ENCODE measurements at regions not wholly inside any gene's neighbourhood (a gene's known extent, or its start where the extent isn't known, plus 50 kb on each side); places are given as distances from the start of the nearest gene placed in this dataset.

DNA sequence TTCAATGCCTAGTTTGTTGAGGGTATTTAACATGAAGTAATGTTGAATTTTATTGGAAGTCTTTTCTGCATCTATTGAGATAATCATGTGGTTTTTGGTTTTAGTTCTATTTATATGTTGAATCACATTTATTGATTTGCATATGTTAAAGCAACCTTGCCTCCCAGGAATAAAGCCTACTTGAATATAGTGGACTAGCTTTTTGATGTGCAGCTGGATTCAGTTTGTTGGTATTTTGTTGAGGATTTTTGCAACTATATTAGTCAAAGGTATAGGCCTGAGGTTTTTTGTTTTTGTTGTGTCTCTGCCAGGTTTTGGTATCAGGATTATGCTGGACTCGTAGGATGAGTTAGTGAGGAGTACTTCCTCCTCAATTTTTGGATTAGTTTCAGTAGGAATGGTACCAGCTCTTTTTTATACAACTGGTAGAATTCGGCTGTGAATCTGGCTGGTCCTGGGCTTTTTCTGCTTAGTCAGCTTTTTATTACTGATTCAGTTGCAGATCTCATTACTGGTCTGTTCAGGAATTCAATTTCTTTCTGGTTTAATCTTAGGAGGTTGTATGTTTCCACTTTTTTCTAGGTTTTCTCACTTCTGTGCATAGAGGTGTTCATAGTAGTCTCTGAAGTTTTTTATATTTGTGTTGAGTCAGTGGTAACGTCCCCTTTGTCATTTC lies 209.8 kb upstream of the RBMS3 start:
- no peaks in the 10 kb centered on the region for H3K4me1 ChIP-seq (replicated peaks)
- H3K36me3 ChIP-seq = no peaks in the 10 kb centered on the region
- no peaks in the 10 kb centered on the region for H3K9me3 ChIP-seq (replicated peaks)
- no peak overlapping the region for H3K4me3 ChIP-seq
- no peak overlapping the region for H3K27ac ChIP-seq
- no peaks in the 10 kb centered on the region for H3K27me3 ChIP-seq (replicated peaks)
- DNase-seq (ENCODE audit: low read depth in 1 of 2, low spot score in 2 of 2) = no peak

DNA sequence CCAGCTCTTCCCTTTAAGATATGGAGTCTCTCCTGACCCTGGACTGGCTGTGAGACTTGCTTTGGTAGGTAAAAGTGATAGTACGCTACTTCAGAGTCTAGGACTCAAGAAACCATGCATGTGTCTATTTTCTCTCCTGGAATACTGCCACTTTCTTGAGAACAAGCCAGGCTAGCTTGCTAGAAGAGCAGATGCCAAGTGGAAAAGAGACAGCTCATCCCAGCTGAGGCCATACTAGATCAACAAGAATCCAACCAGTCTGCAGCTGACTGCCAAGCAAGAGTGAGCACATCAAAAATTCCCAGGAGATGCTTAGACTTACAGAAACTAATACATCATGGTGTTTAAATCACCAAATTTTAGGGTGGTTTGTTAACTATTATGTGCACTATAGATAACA lies 208.3 kb upstream of the RBMS3 start:
- no peaks in the 10 kb centered on the region for H3K27me3 ChIP-seq (replicated peaks)
- no peaks in the 10 kb centered on the region for H3K9me3 ChIP-seq (replicated peaks)
- no peaks in the 10 kb centered on the region for H3K36me3 ChIP-seq
- no peak for DNase-seq (ENCODE audit: low read depth in 1 of 2, low spot score in 2 of 2)
- no peak overlapping the region for H3K27ac ChIP-seq
- no peak overlapping the region for H3K4me3 ChIP-seq
- no peaks in the 10 kb centered on the region for H3K4me1 ChIP-seq (replicated peaks)

DNA sequence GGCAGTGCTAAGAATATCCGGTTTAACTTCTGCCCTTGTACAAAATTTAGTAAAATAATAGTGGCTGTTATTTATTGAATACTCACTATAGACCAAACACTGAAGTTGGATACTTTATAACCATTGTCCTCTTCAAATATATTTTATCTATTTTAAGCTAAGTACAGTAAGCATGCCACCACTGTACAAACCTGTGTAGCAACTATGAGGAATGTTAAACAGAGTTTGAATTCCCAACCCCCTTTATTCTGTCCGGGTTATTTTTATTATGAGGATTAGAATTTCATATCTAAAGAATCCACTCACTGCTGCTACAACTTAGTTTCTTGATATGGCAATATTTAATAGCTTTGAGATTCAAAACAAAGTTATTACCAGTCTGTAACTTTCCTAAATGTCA lies 203.5 kb upstream of the RBMS3 start:
- Histone ChIP-seq H3K27me3 (replicated peaks) (no peaks in the 10 kb centered on the region), H3K9me3 (replicated peaks) (no peaks in the 10 kb centered on the region), H3K4me3 (no peak overlapping the region), H3K36me3 (no peaks in the 10 kb centered on the region), H3K27ac (no peak overlapping the region), H3K4me1 (replicated peaks) (no peaks in the 10 kb centered on the region)
- no peak for DNase-seq (ENCODE audit: low read depth in 1 of 2, low spot score in 2 of 2)

DNA sequence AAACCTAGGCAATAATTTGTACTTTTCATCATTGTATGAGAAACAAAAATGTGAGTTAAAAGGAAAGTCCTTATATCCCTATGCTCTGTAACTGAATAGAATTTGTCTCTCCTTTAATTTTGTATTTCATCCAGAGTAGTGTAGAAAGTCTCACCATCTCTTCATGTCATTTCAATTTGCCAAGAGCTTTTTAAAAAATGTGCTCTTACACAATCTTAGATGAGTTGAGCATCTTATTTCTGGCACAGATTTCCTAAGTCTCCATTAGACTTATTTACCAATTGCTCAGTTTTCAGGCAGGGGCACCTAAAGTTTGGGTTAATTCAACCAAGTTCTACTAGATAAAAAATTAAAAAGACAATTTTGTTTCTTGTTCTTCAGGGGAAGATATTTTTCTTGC lies 201.5 kb upstream of the RBMS3 start:
- Histone ChIP-seq H3K4me1 (replicated peaks) (no peaks in the 10 kb centered on the region), H3K27ac (no peak overlapping the region), H3K9me3 (replicated peaks) (no peaks in the 10 kb centered on the region), H3K4me3 (no peak overlapping the region), H3K36me3 (no peaks in the 10 kb centered on the region), H3K27me3 (replicated peaks) (no peaks in the 10 kb centered on the region)
- DNase-seq (ENCODE audit: low read depth in 1 of 2, low spot score in 2 of 2) = no peak

DNA sequence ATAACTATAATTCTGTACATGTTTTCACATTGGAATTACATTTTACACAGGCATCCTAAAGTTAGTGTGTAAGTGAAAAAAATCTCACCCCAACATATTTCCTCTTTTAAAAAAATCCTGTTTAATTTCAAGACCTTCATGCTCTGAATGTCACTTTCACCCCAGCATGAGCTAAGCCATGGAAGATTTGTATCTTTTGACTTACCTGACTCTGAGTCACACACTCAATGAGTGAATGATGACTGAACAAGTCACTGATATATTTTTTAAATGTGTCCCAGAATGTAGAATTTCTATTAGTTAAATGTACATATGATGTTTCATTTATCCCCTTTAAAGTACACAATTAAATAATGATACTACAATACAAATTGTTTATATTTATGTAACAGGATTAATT lies 199.9 kb upstream of the RBMS3 start:
- Histone ChIP-seq H3K36me3 (no peaks in the 10 kb centered on the region), H3K4me1 (replicated peaks) (no peaks in the 10 kb centered on the region), H3K27me3 (replicated peaks) (no peaks in the 10 kb centered on the region), H3K4me3 (no peak overlapping the region), H3K9me3 (replicated peaks) (no peaks in the 10 kb centered on the region), H3K27ac (no peak overlapping the region)
- no peak for DNase-seq (ENCODE audit: low read depth in 1 of 2, low spot score in 2 of 2)

DNA sequence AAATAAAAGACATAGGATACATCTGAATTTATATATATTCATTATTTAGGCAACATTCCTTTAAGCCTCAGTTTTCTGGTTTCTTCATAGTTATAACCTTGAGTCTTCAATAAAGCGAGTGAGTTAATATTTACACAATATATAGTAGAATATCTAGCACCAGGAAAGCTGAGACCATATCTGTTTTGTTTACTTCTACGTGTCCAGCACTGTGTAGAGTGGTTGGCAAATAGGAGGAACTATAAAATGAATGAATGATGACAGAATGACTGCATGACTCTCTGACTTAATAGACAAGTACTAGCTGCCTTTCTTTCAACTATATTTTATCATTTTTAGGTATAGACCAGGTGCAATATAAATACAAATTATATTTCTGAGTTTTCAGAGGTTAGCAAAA lies 197.8 kb upstream of the RBMS3 start:
- Histone ChIP-seq H3K9me3 (replicated peaks) (no peaks in the 10 kb centered on the region), H3K36me3 (no peaks in the 10 kb centered on the region), H3K4me1 (replicated peaks) (no peaks in the 10 kb centered on the region), H3K27me3 (replicated peaks) (no peaks in the 10 kb centered on the region), H3K27ac (no peak overlapping the region), H3K4me3 (no peak overlapping the region)
- no peak for DNase-seq (ENCODE audit: low read depth in 1 of 2, low spot score in 2 of 2)

DNA sequence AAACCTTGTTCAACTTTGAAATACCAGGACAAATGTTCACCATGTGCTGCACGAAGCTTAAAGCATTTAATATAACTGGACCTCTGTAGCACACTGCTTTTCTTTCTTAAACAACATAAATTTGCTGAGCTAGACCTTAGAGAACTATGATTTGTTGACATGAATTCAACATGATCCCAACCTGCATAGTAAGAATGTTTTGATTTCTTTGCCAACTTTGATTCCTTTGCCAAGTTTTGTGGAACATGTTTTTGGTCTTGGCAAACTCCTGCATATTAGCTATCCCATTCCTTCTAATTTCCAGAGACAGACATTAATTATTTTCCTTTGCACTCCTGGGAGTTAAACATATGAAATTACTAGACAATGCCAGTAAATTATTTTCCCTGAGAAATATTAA lies 197.2 kb upstream of the RBMS3 start:
- no peaks in the 10 kb centered on the region for H3K36me3 ChIP-seq
- no peak for DNase-seq (ENCODE audit: low read depth in 1 of 2, low spot score in 2 of 2)
- H3K27me3 ChIP-seq (replicated peaks) = no peaks in the 10 kb centered on the region
- no peak overlapping the region for H3K27ac ChIP-seq
- H3K9me3 ChIP-seq (replicated peaks) = no peaks in the 10 kb centered on the region
- no peaks in the 10 kb centered on the region for H3K4me1 ChIP-seq (replicated peaks)
- H3K4me3 ChIP-seq = no peak overlapping the region

DNA sequence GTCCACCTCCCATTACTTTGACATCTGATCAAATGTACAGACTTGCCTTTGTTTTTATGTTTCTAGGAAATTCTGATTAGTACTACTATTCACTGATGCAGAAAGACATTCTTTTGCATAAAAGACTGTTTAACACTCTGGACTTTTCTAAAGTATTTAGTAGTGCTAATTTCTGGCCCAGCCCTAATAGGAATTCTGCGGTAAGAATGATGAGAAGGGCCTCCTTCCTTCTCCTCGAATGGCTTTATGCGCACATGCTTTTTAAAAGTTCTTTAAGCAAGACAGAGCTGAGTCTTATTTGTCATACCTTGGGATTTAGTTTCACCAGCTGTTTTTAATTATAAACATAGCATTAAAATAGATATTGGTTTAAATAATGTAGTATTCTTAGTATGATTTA lies 192.3 kb upstream of the RBMS3 start:
- Histone ChIP-seq H3K27ac (no peak overlapping the region), H3K4me1 (replicated peaks) (no peaks in the 10 kb centered on the region), H3K4me3 (no peak overlapping the region), H3K27me3 (replicated peaks) (no peaks in the 10 kb centered on the region), H3K9me3 (replicated peaks) (no peaks in the 10 kb centered on the region), H3K36me3 (no peaks in the 10 kb centered on the region)
- no peak for DNase-seq (ENCODE audit: low read depth in 1 of 2, low spot score in 2 of 2)

DNA sequence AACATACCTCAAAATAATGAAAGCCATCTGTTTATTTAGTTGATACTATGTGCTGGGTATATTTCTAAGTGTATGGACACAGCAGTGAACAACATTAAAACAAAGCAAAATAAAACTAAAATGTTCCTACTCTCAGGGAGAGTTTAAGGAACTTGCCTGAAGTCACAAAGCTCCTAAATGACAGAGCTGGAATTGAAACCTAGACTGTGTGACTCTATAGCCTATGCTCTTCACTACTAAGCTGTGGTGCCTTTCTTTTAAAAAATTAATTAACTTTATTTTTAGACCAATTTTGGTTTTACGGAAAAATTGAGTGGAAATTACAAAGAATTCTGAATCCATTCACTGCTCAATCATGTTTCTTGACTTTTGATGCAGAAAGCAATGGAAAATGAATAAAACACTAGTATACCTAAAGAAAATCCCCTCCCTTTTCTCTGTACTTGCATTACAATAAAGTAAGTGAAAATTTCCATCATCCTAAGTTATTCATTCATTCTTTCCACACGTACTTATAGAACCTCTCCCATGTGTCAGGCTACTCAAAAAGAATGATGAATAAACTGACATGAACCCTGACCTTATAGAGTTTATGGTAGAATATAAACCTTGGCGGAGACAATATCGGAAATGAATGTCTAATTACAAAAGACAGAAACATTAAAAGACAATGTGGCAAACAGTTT lies 189.8 kb upstream of the RBMS3 start:
- Histone ChIP-seq H3K27me3 (replicated peaks) (no peaks in the 10 kb centered on the region), H3K9me3 (replicated peaks) (no peaks in the 10 kb centered on the region), H3K27ac (no peak overlapping the region), H3K4me1 (replicated peaks) (no peaks in the 10 kb centered on the region), H3K36me3 (no peaks in the 10 kb centered on the region), H3K4me3 (no peak overlapping the region)
- no peak for DNase-seq (ENCODE audit: low read depth in 1 of 2, low spot score in 2 of 2)

DNA sequence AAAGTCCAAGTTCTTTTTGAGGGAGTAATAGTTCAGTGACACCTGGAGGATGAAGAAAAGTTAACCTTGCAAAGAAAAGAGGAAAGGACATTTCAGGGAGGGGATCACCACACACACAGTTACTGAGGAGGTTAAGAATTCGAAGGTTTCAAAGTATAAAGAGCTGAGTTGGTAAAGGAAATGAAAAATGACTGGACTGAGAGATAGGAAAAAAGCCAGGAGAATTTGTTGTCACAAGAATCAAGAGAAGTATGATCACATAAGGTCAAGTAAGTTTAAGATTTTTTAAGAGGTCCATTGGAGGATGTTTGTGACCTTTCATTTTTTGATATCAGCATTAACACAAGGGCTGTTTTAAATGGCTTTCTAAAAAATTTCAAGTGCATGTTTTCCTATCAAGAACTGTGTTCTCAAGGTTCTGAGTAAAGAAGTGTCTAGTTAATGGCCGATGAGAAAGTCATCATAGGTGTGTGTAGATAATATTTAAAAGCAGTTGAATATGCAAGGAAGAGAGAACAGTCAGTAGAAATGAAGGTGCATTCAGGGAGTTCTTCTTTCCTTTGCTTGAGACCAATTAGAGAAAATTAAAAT lies 189.2 kb upstream of the RBMS3 start:
- Histone ChIP-seq H3K4me3 (no peak overlapping the region), H3K9me3 (replicated peaks) (no peaks in the 10 kb centered on the region), H3K27ac (no peak overlapping the region), H3K4me1 (replicated peaks) (no peaks in the 10 kb centered on the region), H3K36me3 (no peaks in the 10 kb centered on the region), H3K27me3 (replicated peaks) (no peaks in the 10 kb centered on the region)
- no peak for DNase-seq (ENCODE audit: low read depth in 1 of 2, low spot score in 2 of 2)

DNA sequence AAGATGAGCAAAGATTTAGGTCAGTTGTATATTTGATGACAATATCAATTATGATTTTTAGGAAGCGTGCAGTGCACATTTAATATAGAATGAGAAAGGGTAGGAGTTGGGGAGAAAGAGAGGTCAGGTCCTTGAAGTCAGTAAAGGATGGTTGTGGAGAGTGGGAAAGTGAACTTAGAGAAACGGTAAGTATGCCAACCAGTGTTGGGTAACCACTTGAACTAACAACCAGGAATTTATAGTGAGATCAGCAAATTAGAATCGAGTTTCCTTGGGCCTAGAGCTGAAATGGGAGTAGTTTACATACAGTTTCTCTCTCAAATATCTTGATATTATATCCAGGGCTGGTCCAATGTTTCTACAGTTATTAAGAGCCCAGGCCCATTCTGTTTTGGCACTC lies 188.5 kb upstream of the RBMS3 start:
- Histone ChIP-seq H3K9me3 (replicated peaks) (no peaks in the 10 kb centered on the region), H3K27ac (no peak overlapping the region), H3K4me1 (replicated peaks) (no peaks in the 10 kb centered on the region), H3K36me3 (no peaks in the 10 kb centered on the region), H3K27me3 (replicated peaks) (no peaks in the 10 kb centered on the region), H3K4me3 (no peak overlapping the region)
- DNase-seq (ENCODE audit: low read depth in 1 of 2, low spot score in 2 of 2) = no peak

DNA sequence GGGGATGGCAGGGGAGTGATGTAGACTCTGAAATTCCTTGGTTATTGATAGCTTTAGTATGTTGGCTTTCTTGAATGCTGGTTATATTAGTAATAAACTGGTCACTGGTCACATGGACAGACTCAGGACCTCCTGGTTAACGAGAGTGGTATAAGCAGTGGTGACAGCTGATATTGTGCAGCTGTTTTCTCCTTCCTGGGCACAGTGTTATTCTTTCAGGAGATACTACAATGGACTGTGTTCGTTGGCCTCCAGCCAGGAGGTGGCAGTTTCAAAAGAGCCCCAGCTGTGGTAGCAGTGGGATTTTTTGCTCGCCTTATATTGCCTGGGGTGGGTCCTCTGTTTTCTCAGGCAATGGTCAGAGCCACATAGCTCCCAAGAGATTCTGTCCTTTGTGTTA lies 181.6 kb upstream of the RBMS3 start:
- H3K36me3 ChIP-seq = no peaks in the 10 kb centered on the region
- peaks cover 6% of the 10 kb centered on the region; the same call in 1 of the 2 replicates for H3K4me1 ChIP-seq (replicated peaks)
- DNase-seq (ENCODE audit: low read depth in 1 of 2, low spot score in 2 of 2) = no peak
- no peak overlapping the region for H3K27ac ChIP-seq
- no peaks in the 10 kb centered on the region for H3K9me3 ChIP-seq (replicated peaks)
- H3K27me3 ChIP-seq (replicated peaks) = no peaks in the 10 kb centered on the region
- no peak overlapping the region for H3K4me3 ChIP-seq

DNA sequence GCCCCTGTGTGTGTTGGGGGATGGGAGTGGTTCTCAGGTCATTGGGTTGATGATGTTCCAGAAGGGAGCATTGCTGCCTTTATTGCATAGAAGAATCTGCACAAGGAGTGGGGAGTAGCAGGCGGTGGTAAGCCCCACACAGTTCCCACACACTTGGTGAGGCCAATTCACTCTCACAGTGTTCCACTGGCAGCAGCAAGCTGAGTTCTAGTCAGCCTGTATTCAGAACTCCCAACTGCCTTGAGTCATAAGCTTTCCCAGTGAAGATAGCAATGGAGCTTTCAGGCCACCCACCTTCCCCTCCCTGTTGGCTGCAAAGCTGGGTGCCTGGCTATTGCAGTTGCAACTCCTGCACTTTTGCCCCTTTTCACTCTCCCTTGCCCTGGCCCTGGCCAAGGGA lies 181.1 kb upstream of the RBMS3 start:
- Histone ChIP-seq H3K4me1 (replicated peaks) (peaks cover 6% of the 10 kb centered on the region; the same call in 1 of the 2 replicates), H3K27ac (no peak overlapping the region), H3K9me3 (replicated peaks) (no peaks in the 10 kb centered on the region), H3K36me3 (no peaks in the 10 kb centered on the region), H3K27me3 (replicated peaks) (no peaks in the 10 kb centered on the region), H3K4me3 (no peak overlapping the region)
- DNase-seq (ENCODE audit: low read depth in 1 of 2, low spot score in 2 of 2) = no peak

DNA sequence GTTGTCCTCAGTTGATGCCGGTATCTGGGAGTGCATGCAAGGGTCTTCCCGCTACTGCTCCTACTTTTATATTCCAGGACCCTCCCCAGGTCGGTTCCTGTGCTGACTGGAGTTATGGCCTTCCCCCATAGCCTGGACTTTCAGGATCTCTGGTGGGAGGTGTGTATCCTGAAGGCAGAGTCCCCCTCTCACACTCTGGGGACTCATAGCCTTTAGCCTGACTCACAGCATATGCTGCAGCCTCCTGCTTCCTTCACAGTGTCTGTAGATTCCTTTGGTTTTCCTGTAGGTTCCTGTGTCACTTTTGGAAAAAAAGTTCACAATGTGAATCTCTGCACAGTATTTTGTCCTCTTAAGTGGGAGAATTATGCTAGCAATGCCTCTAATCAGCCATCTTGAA lies 180.6 kb upstream of the RBMS3 start:
- Histone ChIP-seq H3K36me3 (no peaks in the 10 kb centered on the region), H3K4me3 (no peak overlapping the region), H3K27ac (no peak overlapping the region), H3K27me3 (replicated peaks) (no peaks in the 10 kb centered on the region), H3K9me3 (replicated peaks) (no peaks in the 10 kb centered on the region), H3K4me1 (replicated peaks) (peaks cover 6% of the 10 kb centered on the region; the same call in 1 of the 2 replicates)
- no peak for DNase-seq (ENCODE audit: low read depth in 1 of 2, low spot score in 2 of 2)
